B cell (primary cell): ENCODE measurements at regions not wholly inside any gene's neighbourhood (a gene's known extent, or its start where the extent isn't known, plus 50 kb on each side); places are given as distances from the start of the nearest gene placed in this dataset.

Experiments
- ATAC-seq: fragments of 200-7000 bp; cut with Tn5 transposase; one replicate; pipeline ENCODE4 v1.10.0; 2021; ENCODE audit warnings: low read depth, mild to moderate bottlenecking, moderate number of reproducible peaks, moderate library complexity
- CTCF ChIA-PET: fragments of 350-600 bp; sonication (Branson Sonifier 250); formaldehyde crosslinking; loops from one replicate; lab custom pipeline; 2021; ENCODE audit warnings: antibody characterized with exemption, inconsistent platforms; lab: Charles Lee
- POLR2A ChIA-PET: fragments of 350-600 bp; sonication (Branson Sonifier 250); formaldehyde crosslinking; loops from one replicate; lab custom pipeline; 2021; ENCODE audit warnings: antibody characterized with exemption; lab: Charles Lee
- DNase-seq: peaks from one replicate; pipeline ENCODE4 v3.0.0; 2013
- H2AFZ ChIP-seq: 2 replicates; pipeline ENCODE4 v1.6.1; 2012; ENCODE audit warnings: mild to moderate bottlenecking, low read depth, low read length; ENCODE audit not compliant: insufficient read depth, poor library complexity, severe bottlenecking
- H3K27ac ChIP-seq, 2 donors: 1 replicate in 1 of 2; 2 replicates in 1 of 2; pipeline ENCODE4 v1.5.1; 2012 to 2013; ENCODE audit warnings: low read length in 2 of 2, mild to moderate bottlenecking in 2 of 2, moderate library complexity in 1 of 2
- H3K27me3 ChIP-seq, 4 experiments: fragments of 200-600 bp in 1 of 4; sonication (generic) in 1 of 4; replicated peaks in 1 of 4; 1 replicate in 2 of 4; 2 replicates in 2 of 4; pipeline versions ENCODE4 v1.6.1 to v1.7.0; 2013 to 2016; ENCODE audit warnings: low read length in 3 of 4, mild to moderate bottlenecking in 2 of 4, mixed read lengths in 1 of 4, moderate library complexity in 1 of 4; ENCODE audit not compliant: insufficient read depth in 4 of 4, control insufficient read depth in 3 of 4; ENCODE audit errors: control extremely low read depth in 1 of 4
- H3K36me3 ChIP-seq, 2 experiments: replicated peaks in 1 of 2; 1 replicate in 1 of 2; 2 replicates in 1 of 2; pipeline versions ENCODE4 v1.6.1 to v1.7.1; 2013; ENCODE audit warnings: low read length in 1 of 2; ENCODE audit not compliant: insufficient read depth in 2 of 2, control insufficient read depth in 1 of 2; ENCODE audit errors: control extremely low read depth in 1 of 2, extremely low read depth in 1 of 2
- H3K4me1 ChIP-seq, 2 donors: fragments of 200-600 bp in 1 of 2; sonication (generic) in 1 of 2; 1 replicate in 1 of 2; 2 replicates in 1 of 2; pipeline versions ENCODE4 v1.5.1 to v1.6.1; 2013 to 2017; ENCODE audit warnings: low read length in 2 of 2; ENCODE audit not compliant: control insufficient read depth in 2 of 2, insufficient read depth in 2 of 2
- H3K4me2 ChIP-seq: replicated peaks from 2 replicates; pipeline ENCODE3; 2012; ENCODE audit warnings: mild to moderate bottlenecking, low read depth, low read length; ENCODE audit not compliant: poor library complexity, severe bottlenecking
- H3K4me3 ChIP-seq, 5 experiments: fragments of 200-600 bp in 1 of 5; sonication (generic) in 1 of 5; 1 replicate in 3 of 5; 2 replicates in 2 of 5; pipeline versions ENCODE4 v1.5.1 to v1.7.0; 2011 to 2016; ENCODE audit warnings: low read length in 4 of 5, mild to moderate bottlenecking in 4 of 5, low read depth in 2 of 5, control low read depth in 1 of 5, moderate library complexity in 1 of 5; ENCODE audit not compliant: insufficient read depth in 1 of 5; ENCODE audit errors: control extremely low read depth in 1 of 5, extremely low read depth in 1 of 5
- H3K79me2 ChIP-seq: fragments of 200-600 bp; sonication (generic); one replicate; pipeline ENCODE4 v1.6.0; 2016; ENCODE audit warnings: low read length; ENCODE audit not compliant: control insufficient read depth, insufficient read depth
- H3K9ac ChIP-seq: fragments of 200-600 bp; sonication (generic); 2 replicates; pipeline ENCODE4 v1.6.1; 2017; ENCODE audit warnings: mild to moderate bottlenecking, low read length, moderate library complexity
- H3K9me3 ChIP-seq, 3 donors: one replicate each; pipeline versions ENCODE4 v1.6.1 to v1.7.1; 2013; ENCODE audit warnings: low read length in 2 of 3; ENCODE audit not compliant: control insufficient read depth in 2 of 3, insufficient read depth in 1 of 3; ENCODE audit errors: control extremely low read depth in 1 of 3
- H4K20me1 ChIP-seq: 2 replicates; pipeline ENCODE4 v1.6.0; 2012; ENCODE audit warnings: mild to moderate bottlenecking, low read length; ENCODE audit not compliant: insufficient read depth, control insufficient read depth, poor library complexity, severe bottlenecking
- H3K27ac Mint-ChIP-seq: one replicate; pipeline ENCODE4 v1.8.0; 2021; ENCODE audit warnings: mixed read lengths
- H3K27me3 Mint-ChIP-seq: one replicate; pipeline ENCODE4 v1.8.0; 2021; ENCODE audit warnings: mixed read lengths
- H3K4me1 Mint-ChIP-seq: one replicate; pipeline ENCODE4 v1.8.0; 2021; ENCODE audit warnings: mixed read lengths
- H3K4me3 Mint-ChIP-seq: one replicate; pipeline ENCODE4 v1.8.0; 2021; ENCODE audit warnings: mixed read lengths
- H3K9me3 Mint-ChIP-seq: one replicate; pipeline ENCODE4 v1.8.0; 2022; ENCODE audit warnings: mixed read lengths; ENCODE audit not compliant: insufficient read depth
- CTCF ChIP-seq: fragments of 200-600 bp; IDR thresholded peaks from one replicate; pipeline ENCODE4 v1.8.0; 2022; ENCODE audit warnings: antibody characterized with exemption, mild to moderate bottlenecking
- EZH2 ChIP-seq: IDR thresholded peaks from 2 replicates; pipeline ENCODE4 v1.6.1; 2012; ENCODE audit warnings: borderline replicate concordance, low read depth, mild to moderate bottlenecking, moderate library complexity, low read length; ENCODE audit not compliant: insufficient read depth, poor library complexity, severe bottlenecking
- WGBS: methylation state at CpG from one replicate; pipeline ENCODE4 v1.1.5; 2013; ENCODE audit warnings: missing lambda C conversion rate; ENCODE audit not compliant: insufficient coverage; 5-methylcytosine and 5-hydroxymethylcytosine counted together
- intact Hi-C: fragments of 100-400 bp; cut with micrococcal nuclease; formaldehyde crosslinking; loops from one replicate; pipeline ENCODE4 v1.10.0; 2022

DNA sequence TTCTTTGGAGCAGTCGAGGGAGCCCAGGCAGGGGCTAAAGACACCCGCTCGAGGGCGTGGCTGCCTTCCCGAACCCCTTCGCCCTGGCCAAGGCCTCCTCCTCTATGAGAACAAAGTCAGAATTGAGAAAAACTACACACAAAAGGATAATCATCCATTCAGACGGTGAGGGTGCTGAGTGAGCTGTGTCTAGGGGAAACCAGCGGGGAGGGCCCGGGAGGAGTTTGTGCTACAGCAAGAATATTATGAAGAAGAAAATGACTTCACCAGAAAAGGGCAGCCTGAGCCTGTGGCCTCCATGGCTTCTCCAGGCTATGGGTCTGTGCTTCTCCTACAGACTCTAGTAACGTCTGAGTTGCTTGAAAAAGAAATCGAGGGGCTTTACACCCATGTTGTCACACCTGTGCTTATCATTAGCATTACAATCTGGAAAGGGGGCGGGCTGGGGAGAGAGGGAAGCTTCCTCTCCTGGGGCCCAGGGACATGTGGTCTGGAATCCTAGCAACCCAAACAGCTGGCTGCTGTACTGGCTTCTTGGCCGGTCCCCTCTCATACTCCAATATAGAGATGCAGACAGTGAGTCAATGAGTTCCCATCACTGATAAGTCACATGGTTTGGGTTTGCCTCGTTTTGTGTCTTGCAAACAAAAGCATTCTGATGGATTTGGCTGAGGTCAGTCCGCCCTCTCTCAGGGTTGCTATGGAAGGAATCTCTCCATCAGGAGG, 52.0 kb upstream of the ARL4C start:
- no peaks in the 10 kb centered on the region for H3K79me2 ChIP-seq
- H3K9me3 ChIP-seq, result peaks cover 0 to 4% (median 0%) of the 10 kb centered on the region in 3 donors
- DNase-seq (no peak), ATAC-seq (no peak)
- peaks cover 4% of the 10 kb centered on the region for H3K4me1 Mint-ChIP-seq
- TF ChIP-seq EZH2 (no peak), CTCF (no peak)
- no peaks in the 10 kb centered on the region for H3K36me3 ChIP-seq
- no peak overlapping the region for H3K27ac ChIP-seq
- peaks cover 0 to 9% (median 7%) of the 10 kb centered on the region in 4 experiments for H3K27me3 ChIP-seq
- H3K9ac ChIP-seq, result no peak overlapping the region
- no peaks in the 10 kb centered on the region for H4K20me1 ChIP-seq
- no peak overlapping the region for H3K27ac Mint-ChIP-seq
- POLR2A ChIA-PET, result no interaction called here
- H3K4me3 ChIP-seq, result no peak overlapping the region
- CTCF ChIA-PET, result interaction anchor here (0.8 to 6.7 kb wide), 9 partner anchors 10 to 572 kb away, joined by 3 to 76 read pairs (median 4); no protein-coding TSS in a partner anchor
- no peaks in the 10 kb centered on the region for H3K9me3 Mint-ChIP-seq
- H3K4me1 ChIP-seq, result peaks cover 4% of the 10 kb centered on the region in 2 donors
- intact Hi-C loops, result no loop called here
- 71% methylated on average over 6 of the region's 15 CpGs for WGBS
- H3K4me2 ChIP-seq, result no peak overlapping the region
- no peak overlapping the region for H2AFZ ChIP-seq
- no peak overlapping the region for H3K4me3 Mint-ChIP-seq
- peaks cover 54% of the 10 kb centered on the region for H3K27me3 Mint-ChIP-seq

GRCh38 chr2:234546770-234547169, 49.9 kb upstream of the ARL4C start:
- CTCF ChIA-PET, result interaction anchor here (1.4 to 6.7 kb wide), 6 partner anchors 10 to 570 kb away, joined by 4 to 76 read pairs (median 10); no protein-coding TSS in a partner anchor
- no peak overlapping the region for H3K4me3 ChIP-seq
- H3K9me3 ChIP-seq, result peaks cover 0 to 4% (median 0%) of the 10 kb centered on the region in 3 donors
- no peaks in the 10 kb centered on the region for H3K79me2 ChIP-seq
- no peak overlapping the region for H3K4me3 Mint-ChIP-seq
- TF ChIP-seq EZH2 (no peak), CTCF (no peak)
- H3K27ac Mint-ChIP-seq, result no peak overlapping the region
- no peak overlapping the region for H3K4me2 ChIP-seq
- peaks cover 63% of the 10 kb centered on the region for H3K27me3 Mint-ChIP-seq
- H3K9ac ChIP-seq, result no peak overlapping the region
- ATAC-seq, result no peak
- no peak overlapping the region for H3K27ac ChIP-seq
- POLR2A ChIA-PET, result no interaction called here
- H3K4me1 Mint-ChIP-seq, result peaks cover 4% of the 10 kb centered on the region
- H3K36me3 ChIP-seq, result no peaks in the 10 kb centered on the region
- no peaks in the 10 kb centered on the region for H4K20me1 ChIP-seq
- DNase-seq, result no peak
- no peak overlapping the region for H2AFZ ChIP-seq
- intact Hi-C loops, result no loop called here
- WGBS, result 100% methylated on average over 1 of the region's 3 CpGs
- peaks cover 4% of the 10 kb centered on the region in 2 donors for H3K4me1 ChIP-seq
- no peaks in the 10 kb centered on the region for H3K9me3 Mint-ChIP-seq
- H3K27me3 ChIP-seq, result peaks cover 0 to 9% (median 7%) of the 10 kb centered on the region in 4 experiments
